Suprapubic skin (tissue), 3 donors: ENCODE measurements at regions not wholly inside any gene's neighbourhood (a gene's known extent, or its start where the extent isn't known, plus 50 kb on each side); places are given as distances from the start of the nearest gene placed in this dataset.

Source experiments
- EP300 ChIP-seq: sonication (generic); formaldehyde crosslinking; IDR thresholded peaks from one replicate; pipeline ENCODE4 v1.6.1; 2017; ENCODE audit warnings: antibody characterized with exemption
- POLR2A ChIP-seq, 2 donors: fragments of 450-650 bp; IDR thresholded peaks; one replicate each; pipeline ENCODE4 v1.6.1; 2017; ENCODE audit warnings: antibody characterized with exemption in 2 of 2, mild to moderate bottlenecking in 2 of 2, moderate library complexity in 2 of 2
- TF ChIP-seq, protein P1 (sequence below), 2 donors: fragments of 200-600 bp in 1 of 2; fragments of 450-650 bp in 1 of 2; sonication (generic) in 1 of 2; IDR thresholded peaks; one replicate each; pipeline ENCODE4 v1.5.1; 2016 to 2019; ENCODE audit warnings: antibody characterized with exemption in 2 of 2, mild to moderate bottlenecking in 1 of 2, moderate library complexity in 1 of 2

DNA sequence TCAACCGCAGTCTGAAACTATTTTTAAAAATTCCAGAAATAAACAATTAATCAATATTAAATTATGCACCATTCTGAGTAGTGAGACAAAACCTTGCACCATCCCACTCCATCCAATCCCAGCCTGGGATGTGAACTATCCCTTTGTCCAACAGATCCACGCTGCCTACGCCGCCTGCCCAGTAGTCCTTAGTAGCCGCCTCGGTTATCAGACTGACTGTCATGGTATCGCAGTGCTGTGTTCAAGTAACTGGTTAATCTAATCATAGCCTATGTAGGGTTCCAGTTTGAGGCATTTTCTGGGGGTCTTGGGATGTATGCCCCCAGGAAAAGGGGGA is 437.7 kb downstream of the HS3ST3B1 start:
- TF ChIP-seq, protein P1, sequence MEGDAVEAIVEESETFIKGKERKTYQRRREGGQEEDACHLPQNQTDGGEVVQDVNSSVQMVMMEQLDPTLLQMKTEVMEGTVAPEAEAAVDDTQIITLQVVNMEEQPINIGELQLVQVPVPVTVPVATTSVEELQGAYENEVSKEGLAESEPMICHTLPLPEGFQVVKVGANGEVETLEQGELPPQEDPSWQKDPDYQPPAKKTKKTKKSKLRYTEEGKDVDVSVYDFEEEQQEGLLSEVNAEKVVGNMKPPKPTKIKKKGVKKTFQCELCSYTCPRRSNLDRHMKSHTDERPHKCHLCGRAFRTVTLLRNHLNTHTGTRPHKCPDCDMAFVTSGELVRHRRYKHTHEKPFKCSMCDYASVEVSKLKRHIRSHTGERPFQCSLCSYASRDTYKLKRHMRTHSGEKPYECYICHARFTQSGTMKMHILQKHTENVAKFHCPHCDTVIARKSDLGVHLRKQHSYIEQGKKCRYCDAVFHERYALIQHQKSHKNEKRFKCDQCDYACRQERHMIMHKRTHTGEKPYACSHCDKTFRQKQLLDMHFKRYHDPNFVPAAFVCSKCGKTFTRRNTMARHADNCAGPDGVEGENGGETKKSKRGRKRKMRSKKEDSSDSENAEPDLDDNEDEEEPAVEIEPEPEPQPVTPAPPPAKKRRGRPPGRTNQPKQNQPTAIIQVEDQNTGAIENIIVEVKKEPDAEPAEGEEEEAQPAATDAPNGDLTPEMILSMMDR (IDR thresholded peaks at IDR 0.05) = no peak
- TF ChIP-seq POLR2A (IDR thresholded peaks at IDR 0.05) (no peak), EP300 (no peak)
